ENCODE measurements at regions not wholly inside any gene's neighbourhood (a gene's known extent, or its start where the extent isn't known, plus 50 kb on each side); places are given as distances from the start of the nearest gene placed in this dataset.

DNA sequence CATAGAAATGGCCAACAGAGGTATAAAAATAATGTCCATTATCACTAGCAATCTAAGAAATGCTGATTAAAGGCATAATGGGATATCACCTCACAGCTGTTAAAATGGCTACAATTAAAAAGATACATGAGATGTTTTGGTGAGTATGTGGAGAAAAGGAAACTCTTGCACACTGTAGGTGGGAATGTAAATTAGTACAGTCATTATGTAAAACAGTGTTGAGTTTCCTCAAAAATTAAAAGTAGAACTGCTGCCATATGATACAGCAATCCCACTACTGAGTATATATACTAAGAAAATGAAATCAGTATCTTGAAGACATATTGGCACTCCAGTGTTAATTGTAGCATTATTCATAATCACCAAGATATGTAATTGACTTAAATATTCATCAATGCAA, 982.2 kb upstream of the EPHA6 start:
- TF ChIP-seq SP1 (IDR thresholded peaks at IDR 0.05) (no peak), FOXM1 (IDR thresholded peaks at IDR 0.05; ENCODE audit: borderline replicate concordance) (no peak), NFRKB (IDR thresholded peaks at IDR 0.05) (no peak), TARDBP (IDR thresholded peaks at IDR 0.05) (no peak), FOXA1 (IDR thresholded peaks at IDR 0.05) (no peak), BHLHE40 (IDR thresholded peaks at IDR 0.05; ENCODE audit: borderline replicate concordance) (no peak), FOXK2 (IDR thresholded peaks at IDR 0.05) (no peak), ARNT (IDR thresholded peaks at IDR 0.05) (no peak), ZNF384 (IDR thresholded peaks at IDR 0.05) (no peak), ELF4 (IDR thresholded peaks at IDR 0.05) (no peak), CTBP1 (IDR thresholded peaks at IDR 0.05; ENCODE audit: borderline replicate concordance) (no peak), L3MBTL2 (conservative IDR thresholded peaks at IDR 0.05) (no peak)
